LNCAP (cell line): ENCODE measurements at regions not wholly inside any gene's neighbourhood (a gene's known extent, or its start where the extent isn't known, plus 50 kb on each side); places are given as distances from the start of the nearest gene placed in this dataset.

Experiments used
- CTCF ChIP-seq: fragments of 450-650 bp; IDR thresholded peaks from 2 replicates; pipeline ENCODE4 v1.5.1; 2017; ENCODE audit warnings: mild to moderate bottlenecking

GRCh38 chr12:111259231-111259630 lies 109.7 kb downstream of the PHETA1 start:
- no peak for TF ChIP-seq CTCF

- no peak for TF ChIP-seq CTCF
These were observed 111.4 kb downstream of the PHETA1 start for GRCh38 chr12:111257435-111257902.

- TF ChIP-seq CTCF: no peak
These were observed 112.1 kb downstream of the PHETA1 start for GRCh38 chr12:111256629-111257434.

GRCh38 chr12:111255261-111255660 lies 113.6 kb downstream of the PHETA1 start:
- TF ChIP-seq CTCF: no peak

GRCh38 chr12:111254106-111254505 lies 114.8 kb downstream of the PHETA1 start:
- no peak for TF ChIP-seq CTCF

- no peak for TF ChIP-seq CTCF
These were observed 115.7 kb downstream of the PHETA1 start for GRCh38 chr12:111253213-111253612.

GRCh38 chr12:111251787-111252186 lies 117.1 kb downstream of the PHETA1 start:
- no peak for TF ChIP-seq CTCF
